ENCODE measurements at regions not wholly inside any gene's neighbourhood (a gene's known extent, or its start where the extent isn't known, plus 50 kb on each side); places are given as distances from the start of the nearest gene placed in this dataset.

DNA sequence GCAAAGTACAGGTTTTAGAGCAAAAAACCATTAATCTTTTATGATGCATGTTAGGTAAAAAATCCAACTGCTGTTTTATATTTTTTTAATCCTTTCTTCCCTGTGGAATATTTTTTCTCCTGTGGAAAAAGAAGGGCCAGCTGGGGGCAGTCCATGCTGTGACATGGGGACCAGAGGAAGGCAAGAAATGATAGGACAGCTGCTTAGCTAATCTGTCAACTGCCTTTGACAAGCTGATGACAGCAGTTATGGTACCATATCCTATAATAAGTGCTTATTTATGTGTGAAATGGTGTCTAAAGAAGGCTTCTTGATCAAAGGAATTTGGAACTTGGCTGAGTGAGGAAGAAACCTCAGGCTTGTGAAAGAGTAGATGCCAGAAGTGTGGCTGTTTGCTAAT is 452.4 kb upstream of the NOVA1 start:
- H3K4me3 ChIP-seq (ENCODE audit: control extremely low read depth in 1 of 5, extremely low read depth in 1 of 5, insufficient read depth in 1 of 5, low read depth in 2 of 5, low read length in 4 of 5), result no peak overlapping the region
- no peak overlapping the region for H3K4me3 Mint-ChIP-seq
- H3K4me2 ChIP-seq (replicated peaks; ENCODE audit: low read depth, low read length, poor library complexity, severe bottlenecking), result no peak overlapping the region
- peaks cover 4% of the 10 kb centered on the region for H3K9me3 Mint-ChIP-seq (ENCODE audit: insufficient read depth)
- no peaks in the 10 kb centered on the region for H3K79me2 ChIP-seq (ENCODE audit: control insufficient read depth, insufficient read depth, low read length)
- H3K4me1 ChIP-seq (ENCODE audit: control insufficient read depth in 2 of 2, insufficient read depth in 2 of 2, low read length in 2 of 2), result no peaks in the 10 kb centered on the region
- CTCF ChIA-PET, result no interaction called here
- no peak overlapping the region for H2AFZ ChIP-seq (ENCODE audit: insufficient read depth, low read depth, low read length, poor library complexity, severe bottlenecking)
- no peak for DNase-seq
- POLR2A ChIA-PET, result no interaction called here
- H3K9ac ChIP-seq (ENCODE audit: low read length), result no peak overlapping the region
- H3K27me3 Mint-ChIP-seq, result no peaks in the 10 kb centered on the region
- TF ChIP-seq EZH2 (IDR thresholded peaks at IDR 0.05; ENCODE audit: borderline replicate concordance, insufficient read depth, low read depth, low read length, poor library complexity, severe bottlenecking), result no peak
- TF ChIP-seq, protein P1, sequence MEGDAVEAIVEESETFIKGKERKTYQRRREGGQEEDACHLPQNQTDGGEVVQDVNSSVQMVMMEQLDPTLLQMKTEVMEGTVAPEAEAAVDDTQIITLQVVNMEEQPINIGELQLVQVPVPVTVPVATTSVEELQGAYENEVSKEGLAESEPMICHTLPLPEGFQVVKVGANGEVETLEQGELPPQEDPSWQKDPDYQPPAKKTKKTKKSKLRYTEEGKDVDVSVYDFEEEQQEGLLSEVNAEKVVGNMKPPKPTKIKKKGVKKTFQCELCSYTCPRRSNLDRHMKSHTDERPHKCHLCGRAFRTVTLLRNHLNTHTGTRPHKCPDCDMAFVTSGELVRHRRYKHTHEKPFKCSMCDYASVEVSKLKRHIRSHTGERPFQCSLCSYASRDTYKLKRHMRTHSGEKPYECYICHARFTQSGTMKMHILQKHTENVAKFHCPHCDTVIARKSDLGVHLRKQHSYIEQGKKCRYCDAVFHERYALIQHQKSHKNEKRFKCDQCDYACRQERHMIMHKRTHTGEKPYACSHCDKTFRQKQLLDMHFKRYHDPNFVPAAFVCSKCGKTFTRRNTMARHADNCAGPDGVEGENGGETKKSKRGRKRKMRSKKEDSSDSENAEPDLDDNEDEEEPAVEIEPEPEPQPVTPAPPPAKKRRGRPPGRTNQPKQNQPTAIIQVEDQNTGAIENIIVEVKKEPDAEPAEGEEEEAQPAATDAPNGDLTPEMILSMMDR (IDR thresholded peaks at IDR 0.05), result no peak
- H3K9me3 ChIP-seq (ENCODE audit: control extremely low read depth in 1 of 3, control insufficient read depth in 2 of 3, insufficient read depth in 1 of 3, low read length in 2 of 3), result peaks cover 0 to under 1% (median 0%) of the 10 kb centered on the region in 3 donors
- no peak for ATAC-seq (ENCODE audit: low read depth)
- intact Hi-C loops (cut with micrococcal nuclease), result no loop called here
- no peak overlapping the region for H3K27ac ChIP-seq (ENCODE audit: low read length in 2 of 2)
- no peaks in the 10 kb centered on the region for H3K36me3 ChIP-seq (replicated peaks in 1 of 2; ENCODE audit: control extremely low read depth in 1 of 2, control insufficient read depth in 1 of 2, extremely low read depth in 1 of 2, insufficient read depth in 2 of 2, low read length in 1 of 2)
- H3K27me3 ChIP-seq (replicated peaks in 1 of 4; ENCODE audit: control extremely low read depth in 1 of 4, control insufficient read depth in 3 of 4, insufficient read depth in 4 of 4, low read length in 3 of 4), result no peaks in the 10 kb centered on the region
- H3K27ac Mint-ChIP-seq, result no peak overlapping the region
- no peaks in the 10 kb centered on the region for H4K20me1 ChIP-seq (ENCODE audit: control insufficient read depth, insufficient read depth, low read length, poor library complexity, severe bottlenecking)
- no peaks in the 10 kb centered on the region for H3K4me1 Mint-ChIP-seq

DNA sequence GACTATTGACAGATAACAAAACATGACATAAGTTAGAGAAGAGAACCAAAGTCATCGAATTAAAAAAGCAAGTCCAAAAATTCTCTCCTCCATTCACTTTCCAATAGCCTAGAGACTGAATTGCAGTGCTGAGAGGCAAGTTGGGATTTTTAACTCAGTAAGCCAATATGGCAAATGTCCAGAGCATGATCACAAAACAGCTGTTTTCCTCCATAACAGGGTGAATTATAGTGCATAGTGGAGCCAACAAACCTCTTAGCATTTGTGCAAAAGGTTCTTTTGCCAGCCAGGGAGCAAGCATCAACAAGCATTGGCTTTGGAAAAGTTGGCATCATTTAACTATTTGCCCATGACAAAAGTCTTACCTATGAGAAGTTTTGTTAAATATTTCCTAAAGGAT is 458.8 kb upstream of the NOVA1 start:
- Histone ChIP-seq H3K4me1 (ENCODE audit: control insufficient read depth in 2 of 2, insufficient read depth in 2 of 2, low read length in 2 of 2) (no peaks in the 10 kb centered on the region), H3K79me2 (ENCODE audit: control insufficient read depth, insufficient read depth, low read length) (no peaks in the 10 kb centered on the region), H3K4me3 (ENCODE audit: control extremely low read depth in 1 of 5, extremely low read depth in 1 of 5, insufficient read depth in 1 of 5, low read depth in 2 of 5, low read length in 4 of 5) (no peak overlapping the region), H3K9ac (ENCODE audit: low read length) (no peak overlapping the region), H3K27ac (ENCODE audit: low read length in 2 of 2) (no peak overlapping the region), H3K36me3 (replicated peaks in 1 of 2; ENCODE audit: control extremely low read depth in 1 of 2, control insufficient read depth in 1 of 2, extremely low read depth in 1 of 2, insufficient read depth in 2 of 2, low read length in 1 of 2) (no peaks in the 10 kb centered on the region), H2AFZ (ENCODE audit: insufficient read depth, low read depth, low read length, poor library complexity, severe bottlenecking) (no peak overlapping the region), H3K4me2 (replicated peaks; ENCODE audit: low read depth, low read length, poor library complexity, severe bottlenecking) (no peak overlapping the region), H4K20me1 (ENCODE audit: control insufficient read depth, insufficient read depth, low read length, poor library complexity, severe bottlenecking) (no peaks in the 10 kb centered on the region), H3K9me3 (ENCODE audit: control extremely low read depth in 1 of 3, control insufficient read depth in 2 of 3, insufficient read depth in 1 of 3, low read length in 2 of 3) (peaks cover 0 to 2% (median 0%) of the 10 kb centered on the region in 3 donors), H3K27me3 (replicated peaks in 1 of 4; ENCODE audit: control extremely low read depth in 1 of 4, control insufficient read depth in 3 of 4, insufficient read depth in 4 of 4, low read length in 3 of 4) (no peaks in the 10 kb centered on the region)
- POLR2A ChIA-PET, result no interaction called here
- DNase-seq, result no peak
- TF ChIP-seq, protein P1 (IDR thresholded peaks at IDR 0.05), result no peak
- TF ChIP-seq EZH2 (IDR thresholded peaks at IDR 0.05; ENCODE audit: borderline replicate concordance, insufficient read depth, low read depth, low read length, poor library complexity, severe bottlenecking), result no peak
- Mint-ChIP-seq H3K9me3 (ENCODE audit: insufficient read depth) (peaks cover 4% of the 10 kb centered on the region), H3K27me3 (no peaks in the 10 kb centered on the region), H3K27ac (no peak overlapping the region), H3K4me1 (no peaks in the 10 kb centered on the region), H3K4me3 (no peak overlapping the region)
- CTCF ChIA-PET, result no interaction called here
- no CpG with 5 or more reads among the region's 1 CpG for WGBS (ENCODE audit: insufficient coverage)
- ATAC-seq (ENCODE audit: low read depth), result no peak
- intact Hi-C loops (cut with micrococcal nuclease), result no loop called here
